ENCODE measurements at regions not wholly inside any gene's neighbourhood (a gene's known extent, or its start where the extent isn't known, plus 50 kb on each side); places are given as distances from the start of the nearest gene placed in this dataset.
A peak's percentile ranks its signal among the peaks of the same experiment; 100 is the strongest.

GRCh38 chr6:113645576-113645970, 211.6 kb upstream of the MARCKS start:
- no peak overlapping the region for H3K4me3 ChIP-seq (ENCODE audit: low read depth, low read length)
- peak; percentile 90 for DNase-seq (ENCODE audit: low read depth)
- no peak for TF ChIP-seq CTCF (IDR thresholded peaks at IDR 0.05; ENCODE audit: insufficient read depth, low read depth, low read length)

DNA sequence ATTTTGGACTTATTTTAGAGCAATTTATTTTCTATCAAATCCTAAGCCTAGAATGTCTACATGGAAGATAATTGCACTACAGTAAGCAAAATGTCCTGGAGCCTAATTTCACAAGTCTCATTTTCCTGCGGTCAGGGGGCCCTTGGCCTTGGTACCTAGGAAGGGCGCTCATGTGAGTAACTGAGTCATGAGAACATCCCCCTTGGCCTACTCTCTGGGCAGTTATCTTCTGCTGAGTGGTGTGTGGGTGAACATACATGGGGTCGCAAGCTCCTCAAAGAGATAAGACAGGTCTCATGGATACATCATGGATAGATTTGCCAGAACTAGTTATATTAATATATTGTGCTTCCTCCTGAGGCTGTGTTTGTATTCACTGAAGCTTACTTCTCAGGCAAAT, 211.2 kb upstream of the MARCKS start:
- DNase-seq (ENCODE audit: low read depth) = peak; percentile 45
- H3K4me3 ChIP-seq (ENCODE audit: low read depth, low read length) = no peak overlapping the region
- TF ChIP-seq CTCF (IDR thresholded peaks at IDR 0.05; ENCODE audit: insufficient read depth, low read depth, low read length) = no peak

- H3K4me3 ChIP-seq (ENCODE audit: low read depth, low read length) = no peak overlapping the region
- TF ChIP-seq CTCF (IDR thresholded peaks at IDR 0.05; ENCODE audit: insufficient read depth, low read depth, low read length) = no peak
- DNase-seq (ENCODE audit: low read depth) = no peak
Measured at GRCh38 chr6:113646701-113647100, 210.4 kb upstream of the MARCKS start.

DNA sequence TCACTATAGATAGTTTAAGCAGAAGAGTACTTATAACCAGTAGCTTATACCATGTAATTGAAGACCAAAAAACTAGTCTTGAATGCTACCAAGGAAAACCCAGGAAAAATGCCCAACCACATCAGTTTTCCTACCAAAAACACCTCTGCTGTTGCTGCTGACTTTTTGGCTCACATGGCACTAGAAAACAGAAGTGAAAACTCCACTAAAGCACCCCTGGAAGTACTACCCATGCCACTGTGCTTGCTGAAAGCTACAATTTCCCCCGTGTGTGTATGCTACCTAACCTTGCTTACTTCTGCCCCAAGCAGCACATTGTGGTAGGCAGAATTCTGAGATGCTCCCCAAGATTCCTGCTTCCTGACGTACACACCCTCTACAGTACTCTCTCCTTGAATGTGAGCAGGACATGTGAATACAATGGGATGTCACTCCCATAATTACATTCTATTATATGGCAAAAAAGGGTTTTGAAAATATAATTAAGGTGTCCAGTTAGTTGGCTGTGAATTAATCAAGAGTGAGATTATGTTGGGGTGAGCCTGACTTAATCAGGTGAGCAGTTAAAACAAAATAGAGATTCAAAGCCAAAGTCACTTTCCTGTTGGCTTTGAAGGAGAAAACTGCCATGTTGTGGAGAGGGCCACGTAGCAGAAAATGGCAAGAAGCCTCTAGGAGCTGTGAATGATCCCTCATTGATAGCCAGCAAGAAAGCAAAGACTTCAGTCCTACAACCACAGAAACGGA, 209.8 kb upstream of the MARCKS start:
- no peak for DNase-seq (ENCODE audit: low read depth)
- H3K4me3 ChIP-seq (ENCODE audit: low read depth, low read length) = no peak overlapping the region
- no peak for TF ChIP-seq CTCF (IDR thresholded peaks at IDR 0.05; ENCODE audit: insufficient read depth, low read depth, low read length)

DNA sequence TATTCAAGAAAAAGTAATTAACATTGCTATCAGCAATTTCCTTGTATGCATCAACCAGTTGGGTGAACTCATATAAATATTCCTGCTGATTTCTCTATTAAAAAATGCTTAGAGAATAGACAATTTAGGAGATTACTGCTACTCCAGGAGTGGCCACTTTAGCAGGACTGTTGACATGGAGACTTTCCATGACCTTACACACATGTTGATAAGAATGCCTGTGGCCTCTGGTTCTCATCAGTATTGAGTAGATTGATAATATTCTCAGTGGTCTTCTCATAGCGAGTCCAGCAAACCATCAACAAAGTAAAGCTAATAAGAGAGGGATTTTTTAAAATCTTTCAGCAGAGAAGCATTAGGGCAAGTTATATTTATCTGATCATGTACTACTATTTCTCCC, 208.4 kb upstream of the MARCKS start:
- DNase-seq (ENCODE audit: low read depth) = no peak
- H3K4me3 ChIP-seq (ENCODE audit: low read depth, low read length) = no peak overlapping the region
- TF ChIP-seq CTCF (IDR thresholded peaks at IDR 0.05; ENCODE audit: insufficient read depth, low read depth, low read length) = no peak

DNA sequence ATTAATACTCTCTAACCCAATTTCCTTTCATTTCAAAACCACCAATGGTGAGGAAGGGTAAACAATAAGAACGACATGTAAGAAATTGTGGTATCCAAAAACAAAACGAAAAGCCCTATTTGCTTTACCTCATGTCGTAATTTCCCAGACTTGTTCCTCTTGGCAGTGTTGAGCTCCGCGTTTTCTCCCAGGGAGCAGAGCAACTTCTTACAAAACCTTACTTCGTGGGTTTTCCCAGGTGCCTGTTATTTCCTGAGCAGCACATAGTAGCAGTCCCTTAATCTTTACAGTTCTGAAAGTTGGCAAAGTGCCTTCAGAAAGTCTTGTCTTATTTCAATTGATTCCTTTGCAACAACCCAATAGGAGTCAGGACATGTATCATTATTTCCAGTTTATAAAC, 207.9 kb upstream of the MARCKS start:
- no peak overlapping the region for H3K4me3 ChIP-seq (ENCODE audit: low read depth, low read length)
- no peak for TF ChIP-seq CTCF (IDR thresholded peaks at IDR 0.05; ENCODE audit: insufficient read depth, low read depth, low read length)
- peak; percentile 51 for DNase-seq (ENCODE audit: low read depth)

All from fibroblast of villous mesenchyme (primary cell).